GM12892 (cell line): ENCODE measurements at regions not wholly inside any gene's neighbourhood (a gene's known extent, or its start where the extent isn't known, plus 50 kb on each side); places are given as distances from the start of the nearest gene placed in this dataset.

Source experiments
- POLR2A ChIP-seq: IDR thresholded peaks from 2 replicates; pipeline ENCODE4 v1.6.1; 2011; ENCODE audit warnings: low read depth, low read length, control low read depth
- TAF1 ChIP-seq: IDR thresholded peaks from 2 replicates; pipeline ENCODE4 v1.6.1; 2011; ENCODE audit warnings: low read depth, mild to moderate bottlenecking, control low read depth, low read length, borderline replicate concordance

- no peak for TF ChIP-seq POLR2A
- no peak for TF ChIP-seq TAF1
These were observed 154.4 kb upstream of the RPL34 start for GRCh38 chr4:108465886-108466500.
